ENCODE measurements at regions not wholly inside any gene's neighbourhood (a gene's known extent, or its start where the extent isn't known, plus 50 kb on each side); places are given as distances from the start of the nearest gene placed in this dataset.
A peak's percentile ranks its signal among the peaks of the same experiment; 100 is the strongest.

DNA sequence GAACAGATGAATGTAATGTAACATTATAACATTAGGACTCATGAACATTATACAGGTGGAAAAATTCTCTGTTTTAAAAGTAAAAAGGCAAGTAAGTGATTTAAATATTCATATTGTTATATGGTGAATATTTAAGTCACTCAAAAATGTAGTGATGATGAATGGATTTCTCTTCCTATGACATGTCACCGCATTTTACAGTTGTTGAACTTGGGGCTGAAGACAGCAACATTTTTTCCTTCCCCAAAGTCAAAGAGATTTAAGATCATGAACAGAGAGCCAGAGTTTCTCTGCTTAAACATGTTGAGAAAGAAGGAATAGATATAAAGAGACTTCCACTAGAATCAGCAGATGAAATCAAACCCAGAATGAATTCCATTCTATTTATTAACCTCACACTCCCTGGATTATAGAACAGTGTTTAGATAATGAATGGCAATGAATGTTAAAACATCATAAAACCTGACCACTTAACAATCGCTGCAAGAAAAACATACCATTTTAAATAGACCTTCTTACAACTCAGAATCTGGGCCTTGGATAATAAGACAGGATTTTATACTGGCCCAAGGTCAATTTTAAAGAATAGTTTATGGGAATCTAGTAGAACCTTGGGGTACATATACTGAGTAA, 163.6 kb upstream of the SIX2 start:
- Histone ChIP-seq H3K9me3 (replicated peaks in 1 of 2; ENCODE audit: control insufficient read depth in 2 of 2, insufficient read depth in 1 of 2, low read depth in 1 of 2, low read length in 2 of 2) (no peaks in the 10 kb centered on the region), H3K79me1 (ENCODE audit: low read depth, low read length) (no peaks in the 10 kb centered on the region), H3K4me3 (ENCODE audit: low read length in 2 of 2) (no peak overlapping the region), H2AK5ac (ENCODE audit: low read depth, low read length) (no peak overlapping the region), H4K8ac (ENCODE audit: low read depth, low read length) (no peak overlapping the region), H3K36me3 (replicated peaks in 1 of 2; ENCODE audit: control insufficient read depth in 2 of 2, insufficient read depth in 2 of 2, low read length in 2 of 2) (no peaks in the 10 kb centered on the region), H2BK120ac (ENCODE audit: low read depth, low read length) (no peak overlapping the region), H3K4ac (ENCODE audit: low read length) (no peak overlapping the region), H3K27ac (replicated peaks; ENCODE audit: low read length) (no peak overlapping the region), H2BK12ac (ENCODE audit: low read length) (no peak overlapping the region), H3K4me2 (ENCODE audit: insufficient read depth, low read length, poor library complexity, severe bottlenecking) (no peak overlapping the region), H3K14ac (ENCODE audit: low read length) (no peak overlapping the region), H2AFZ (ENCODE audit: low read length) (no peak overlapping the region), H4K91ac (ENCODE audit: low read depth, low read length, poor library complexity) (no peak overlapping the region), H3K23ac (ENCODE audit: low read depth, low read length, poor library complexity) (no peak overlapping the region), H3K4me1 (ENCODE audit: control insufficient read depth in 2 of 2, insufficient read depth in 1 of 2, low read depth in 1 of 2, low read length in 2 of 2) (peaks cover 0 to 3% of the 10 kb centered on the region in 2 donors), H3K9ac (ENCODE audit: low read depth, low read length, poor library complexity) (no peak overlapping the region), H2BK15ac (ENCODE audit: low read length) (no peak overlapping the region), H3K27me3 (ENCODE audit: control insufficient read depth in 3 of 3, insufficient read depth in 3 of 3, low read depth in 1 of 3, low read length in 3 of 3) (peaks cover 21 to 72% (median 46%) of the 10 kb centered on the region in 3 experiments), H2BK5ac (ENCODE audit: low read length) (no peak overlapping the region), H3K18ac (ENCODE audit: low read length) (no peak overlapping the region)
- WGBS, 2 donors (ENCODE audit: extremely low coverage in 2 of 2, insufficient read length in 2 of 2, insufficient replicate concordance in 1 of 2) = no CpG with 5 or more reads among the region's 2 CpGs
- no peak for DNase-seq (ENCODE audit: low spot score)

DNA sequence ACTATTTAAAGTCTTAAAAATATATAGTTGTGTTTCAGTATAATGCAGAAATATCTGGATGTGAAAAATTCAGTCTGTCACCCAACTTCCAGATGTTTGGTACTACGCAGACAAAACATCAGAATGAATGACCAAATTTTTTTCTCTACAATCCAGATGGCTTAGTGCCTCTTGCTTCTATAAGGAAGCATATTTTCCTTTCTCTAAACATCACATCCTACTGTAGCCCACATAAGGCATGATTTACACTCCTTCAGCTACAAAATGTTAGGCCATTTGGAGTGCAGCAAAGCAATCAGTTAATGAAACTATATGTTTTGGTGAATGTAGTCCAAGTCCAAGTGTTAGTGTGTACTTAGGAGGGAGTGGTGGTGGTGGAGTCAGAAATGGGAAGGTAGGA, 162.9 kb upstream of the SIX2 start:
- no peak overlapping the region for H2BK15ac ChIP-seq (ENCODE audit: low read length)
- DNase-seq (ENCODE audit: low spot score) = no peak
- H3K4me2 ChIP-seq (ENCODE audit: insufficient read depth, low read length, poor library complexity, severe bottlenecking) = no peak overlapping the region
- H3K27ac ChIP-seq (replicated peaks; ENCODE audit: low read length) = no peak overlapping the region
- H3K36me3 ChIP-seq (replicated peaks in 1 of 2; ENCODE audit: control insufficient read depth in 2 of 2, insufficient read depth in 2 of 2, low read length in 2 of 2) = no peaks in the 10 kb centered on the region
- no peak overlapping the region for H2BK5ac ChIP-seq (ENCODE audit: low read length)
- no peak overlapping the region for H2AK5ac ChIP-seq (ENCODE audit: low read depth, low read length)
- WGBS, 2 donors (ENCODE audit: extremely low coverage in 2 of 2, insufficient read length in 2 of 2, insufficient replicate concordance in 1 of 2) = no CpG with 5 or more reads among the region's 1 CpG
- H2BK12ac ChIP-seq (ENCODE audit: low read length) = no peak overlapping the region
- no peak overlapping the region for H3K4ac ChIP-seq (ENCODE audit: low read length)
- H3K14ac ChIP-seq (ENCODE audit: low read length) = no peak overlapping the region
- H3K4me3 ChIP-seq (ENCODE audit: low read length in 2 of 2) = no peak overlapping the region
- H3K9me3 ChIP-seq (replicated peaks in 1 of 2; ENCODE audit: control insufficient read depth in 2 of 2, insufficient read depth in 1 of 2, low read depth in 1 of 2, low read length in 2 of 2) = no peaks in the 10 kb centered on the region
- no peak overlapping the region for H3K9ac ChIP-seq (ENCODE audit: low read depth, low read length, poor library complexity)
- no peaks in the 10 kb centered on the region for H3K79me1 ChIP-seq (ENCODE audit: low read depth, low read length)
- H4K8ac ChIP-seq (ENCODE audit: low read depth, low read length) = no peak overlapping the region
- no peak overlapping the region for H3K23ac ChIP-seq (ENCODE audit: low read depth, low read length, poor library complexity)
- no peak overlapping the region for H3K18ac ChIP-seq (ENCODE audit: low read length)
- peaks cover 21 to 79% (median 49%) of the 10 kb centered on the region in 3 experiments for H3K27me3 ChIP-seq (ENCODE audit: control insufficient read depth in 3 of 3, insufficient read depth in 3 of 3, low read depth in 1 of 3, low read length in 3 of 3)
- H4K91ac ChIP-seq (ENCODE audit: low read depth, low read length, poor library complexity) = no peak overlapping the region
- H2AFZ ChIP-seq (ENCODE audit: low read length) = no peak overlapping the region
- peaks cover 0 to 3% of the 10 kb centered on the region in 2 donors for H3K4me1 ChIP-seq (ENCODE audit: control insufficient read depth in 2 of 2, insufficient read depth in 1 of 2, low read depth in 1 of 2, low read length in 2 of 2)
- H2BK120ac ChIP-seq (ENCODE audit: low read depth, low read length) = no peak overlapping the region

DNA sequence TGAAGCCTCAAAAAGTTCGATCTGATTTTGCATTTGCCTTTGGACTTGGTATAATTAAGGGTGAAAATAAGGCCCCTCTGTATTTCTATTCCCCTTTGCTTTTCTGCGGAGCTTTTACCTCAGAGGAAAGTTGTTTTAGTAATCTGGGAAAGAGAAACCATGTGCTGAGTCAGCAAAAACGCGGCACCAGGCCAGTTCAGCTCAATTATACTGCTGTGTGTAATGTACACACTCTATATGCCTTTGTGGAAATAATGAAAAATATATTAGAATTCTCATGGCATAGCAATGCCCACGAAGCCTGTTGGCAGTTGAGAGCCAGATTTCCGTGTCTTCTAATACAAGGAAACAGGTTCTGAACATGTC, 161.9 kb upstream of the SIX2 start:
- Histone ChIP-seq H3K27me3 (ENCODE audit: control insufficient read depth in 3 of 3, insufficient read depth in 3 of 3, low read depth in 1 of 3, low read length in 3 of 3) (peaks cover 21 to 90% (median 49%) of the 10 kb centered on the region in 3 experiments), H3K27ac (replicated peaks; ENCODE audit: low read length) (no peak overlapping the region), H3K4me3 (ENCODE audit: low read length in 2 of 2) (no peak overlapping the region), H4K8ac (ENCODE audit: low read depth, low read length) (no peak overlapping the region), H3K4ac (ENCODE audit: low read length) (no peak overlapping the region), H3K9ac (ENCODE audit: low read depth, low read length, poor library complexity) (no peak overlapping the region), H2BK12ac (ENCODE audit: low read length) (no peak overlapping the region), H2AFZ (ENCODE audit: low read length) (no peak overlapping the region), H2BK15ac (ENCODE audit: low read length) (no peak overlapping the region), H3K4me2 (ENCODE audit: insufficient read depth, low read length, poor library complexity, severe bottlenecking) (no peak overlapping the region), H3K23ac (ENCODE audit: low read depth, low read length, poor library complexity) (no peak overlapping the region), H3K14ac (ENCODE audit: low read length) (no peak overlapping the region), H3K79me1 (ENCODE audit: low read depth, low read length) (no peaks in the 10 kb centered on the region), H3K36me3 (replicated peaks in 1 of 2; ENCODE audit: control insufficient read depth in 2 of 2, insufficient read depth in 2 of 2, low read length in 2 of 2) (no peaks in the 10 kb centered on the region), H2BK5ac (ENCODE audit: low read length) (no peak overlapping the region), H3K18ac (ENCODE audit: low read length) (no peak overlapping the region), H2BK120ac (ENCODE audit: low read depth, low read length) (no peak overlapping the region), H2AK5ac (ENCODE audit: low read depth, low read length) (no peak overlapping the region), H4K91ac (ENCODE audit: low read depth, low read length, poor library complexity) (no peak overlapping the region), H3K9me3 (replicated peaks in 1 of 2; ENCODE audit: control insufficient read depth in 2 of 2, insufficient read depth in 1 of 2, low read depth in 1 of 2, low read length in 2 of 2) (no peaks in the 10 kb centered on the region), H3K4me1 (ENCODE audit: control insufficient read depth in 2 of 2, insufficient read depth in 1 of 2, low read depth in 1 of 2, low read length in 2 of 2) (peaks cover 0 to 3% of the 10 kb centered on the region in 2 donors)
- WGBS, 2 donors (ENCODE audit: extremely low coverage in 2 of 2, insufficient read length in 2 of 2, insufficient replicate concordance in 1 of 2) = no CpG with 5 or more reads among the region's 6 CpGs
- DNase-seq (ENCODE audit: low spot score) = peak; percentile 30

DNA sequence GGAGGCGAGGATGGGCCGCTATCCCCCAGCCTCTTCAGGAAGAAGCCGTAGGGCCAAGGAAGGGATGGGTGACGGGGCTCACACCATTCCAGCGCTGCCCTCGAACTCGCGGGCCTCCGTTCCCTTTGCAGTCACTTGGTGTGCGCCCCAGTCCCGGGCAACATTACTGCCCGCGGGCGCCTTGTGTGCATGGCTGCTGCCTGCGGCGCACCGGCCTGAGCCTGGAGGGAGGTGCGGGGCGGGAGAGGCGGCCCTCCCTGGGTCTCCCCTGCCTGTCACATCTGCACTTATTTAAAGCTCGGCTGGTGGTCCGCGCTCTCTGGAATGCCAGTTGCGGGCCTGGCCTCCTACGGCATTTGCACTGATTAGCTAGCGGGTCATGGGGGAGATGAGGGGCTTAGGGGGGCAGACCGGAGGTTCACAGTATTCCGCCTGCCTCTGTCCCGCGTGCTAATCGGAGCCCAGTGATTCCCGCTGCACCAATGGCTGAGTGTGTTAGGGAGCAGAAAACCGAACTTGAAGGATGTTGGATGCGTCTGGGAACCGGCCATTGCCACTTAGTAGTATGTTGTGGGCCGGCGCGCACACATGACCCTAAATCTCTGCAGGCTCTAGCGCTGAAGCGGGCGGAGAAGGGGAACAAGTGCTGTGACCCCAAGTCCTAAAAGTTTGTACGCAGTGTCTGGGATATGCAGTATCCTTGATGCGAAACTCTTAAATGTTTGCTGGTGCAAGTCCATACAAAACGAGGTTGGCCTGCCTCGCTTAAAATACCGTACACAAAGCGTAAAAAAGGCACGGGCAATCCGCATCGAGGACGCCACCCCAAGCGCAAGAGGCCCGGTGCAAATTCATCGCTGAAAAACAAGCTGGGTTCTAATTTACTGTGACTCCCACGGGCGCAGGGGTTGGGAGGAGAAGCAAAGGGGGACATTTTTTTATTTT, 161.2 kb upstream of the SIX2 start:
- Histone ChIP-seq H3K4me1 (ENCODE audit: control insufficient read depth in 2 of 2, insufficient read depth in 1 of 2, low read depth in 1 of 2, low read length in 2 of 2) (peaks cover 0 to 6% of the 10 kb centered on the region in 2 donors), H4K91ac (ENCODE audit: low read depth, low read length, poor library complexity) (no peak overlapping the region), H3K27ac (replicated peaks; ENCODE audit: low read length) (no peak overlapping the region), H3K79me1 (ENCODE audit: low read depth, low read length) (no peaks in the 10 kb centered on the region), H3K4me3 (ENCODE audit: low read length in 2 of 2) (peak overlapping the region in 1 of 2 donors; percentile 65), H2AK5ac (ENCODE audit: low read depth, low read length) (no peak overlapping the region), H2AFZ (ENCODE audit: low read length) (peak overlapping the region; percentile 91), H4K8ac (ENCODE audit: low read depth, low read length) (no peak overlapping the region), H3K23ac (ENCODE audit: low read depth, low read length, poor library complexity) (peak overlapping the region; percentile 82), H2BK5ac (ENCODE audit: low read length) (no peak overlapping the region), H3K27me3 (ENCODE audit: control insufficient read depth in 3 of 3, insufficient read depth in 3 of 3, low read depth in 1 of 3, low read length in 3 of 3) (peaks cover 21 to 96% (median 52%) of the 10 kb centered on the region in 3 experiments), H3K14ac (ENCODE audit: low read length) (peak overlapping the region; percentile 58), H3K4ac (ENCODE audit: low read length) (no peak overlapping the region), H2BK120ac (ENCODE audit: low read depth, low read length) (no peak overlapping the region), H2BK12ac (ENCODE audit: low read length) (no peak overlapping the region), H3K18ac (ENCODE audit: low read length) (peak overlapping the region; percentile 87), H3K4me2 (ENCODE audit: insufficient read depth, low read length, poor library complexity, severe bottlenecking) (peak overlapping the region; percentile 91), H3K9ac (ENCODE audit: low read depth, low read length, poor library complexity) (peak overlapping the region; percentile 36), H3K9me3 (replicated peaks in 1 of 2; ENCODE audit: control insufficient read depth in 2 of 2, insufficient read depth in 1 of 2, low read depth in 1 of 2, low read length in 2 of 2) (no peaks in the 10 kb centered on the region), H3K36me3 (replicated peaks in 1 of 2; ENCODE audit: control insufficient read depth in 2 of 2, insufficient read depth in 2 of 2, low read length in 2 of 2) (no peaks in the 10 kb centered on the region), H2BK15ac (ENCODE audit: low read length) (peak overlapping the region; percentile 31)
- DNase-seq (ENCODE audit: low spot score) = peak; percentile 71
- WGBS, 2 donors (ENCODE audit: extremely low coverage in 2 of 2, insufficient read length in 2 of 2, insufficient replicate concordance in 1 of 2) = no CpG with 5 or more reads among the region's 56 CpGs
